HG03439 (cell line): ENCODE measurements at regions not wholly inside any gene's neighbourhood (a gene's known extent, or its start where the extent isn't known, plus 50 kb on each side); places are given as distances from the start of the nearest gene placed in this dataset.

Experiments used
- ATAC-seq: cut with Tn5 transposase; IDR thresholded peaks from one replicate; pipeline ENCODE4 v1.9.1; 2021; ENCODE audit warnings: mild to moderate bottlenecking, moderate library complexity; ENCODE audit not compliant: unreplicated experiment

DNA sequence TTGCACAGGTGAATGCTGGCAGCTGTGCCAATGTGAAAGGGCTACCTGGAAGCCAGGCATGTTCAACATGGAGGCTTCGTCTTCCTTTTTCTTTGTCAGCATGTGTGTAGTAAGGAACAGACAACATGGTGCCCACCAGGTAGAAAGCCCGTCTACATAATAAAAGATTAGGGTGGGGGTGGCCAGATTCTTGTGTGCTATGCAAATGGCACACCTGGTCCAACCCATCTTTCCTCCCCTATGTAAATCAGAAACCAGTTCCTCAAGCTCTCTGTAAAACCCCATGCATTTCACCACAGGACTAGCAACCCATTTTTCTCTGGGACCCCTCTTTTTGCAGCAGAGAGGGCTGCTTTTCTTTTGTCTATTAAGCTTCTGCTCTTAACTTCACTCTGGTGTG is 72.3 kb upstream of the ZP4 start:
- ATAC-seq: no peak

- no peak for ATAC-seq
Measured at GRCh38 chr1:237961754-237962153, 71.0 kb upstream of the ZP4 start.

GRCh38 chr1:237959838-237960237 is 69.1 kb upstream of the ZP4 start:
- ATAC-seq: no peak

- no peak for ATAC-seq
Measured at GRCh38 chr1:237953238-237953637, 62.5 kb upstream of the ZP4 start.
